ENCODE measurements at regions not wholly inside any gene's neighbourhood (a gene's known extent, or its start where the extent isn't known, plus 50 kb on each side); places are given as distances from the start of the nearest gene placed in this dataset.

DNA sequence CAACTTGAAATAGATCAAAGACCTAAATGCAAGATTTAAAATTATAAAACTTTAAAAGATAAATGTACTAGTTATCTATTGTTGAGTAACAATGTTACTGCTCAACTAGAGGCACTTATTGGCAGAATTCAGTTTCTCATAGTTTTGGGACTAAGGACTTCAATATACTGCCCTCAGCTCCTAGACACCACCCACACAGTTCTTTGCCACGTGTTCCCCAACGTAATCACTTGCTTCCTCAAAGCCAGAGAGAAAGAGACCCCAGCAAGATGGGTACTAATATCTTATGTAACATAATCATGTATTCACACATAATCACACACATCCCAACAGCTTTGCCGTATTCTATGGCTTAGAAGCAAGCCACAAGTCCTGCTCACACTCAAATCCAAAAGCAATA lies 50.3 kb upstream of the SLC22A16 start:
- Histone ChIP-seq H3K27me3 (ENCODE audit: control insufficient read depth, insufficient read depth, low read length) (no peaks in the 10 kb centered on the region), H3K36me3 (ENCODE audit: control insufficient read depth, insufficient read depth, low read length) (no peaks in the 10 kb centered on the region), H3K4me3 (ENCODE audit: low read depth, low read length) (no peak overlapping the region)
- DNase-seq (ENCODE audit: low read depth), result no peak
- TF ChIP-seq, protein P1, sequence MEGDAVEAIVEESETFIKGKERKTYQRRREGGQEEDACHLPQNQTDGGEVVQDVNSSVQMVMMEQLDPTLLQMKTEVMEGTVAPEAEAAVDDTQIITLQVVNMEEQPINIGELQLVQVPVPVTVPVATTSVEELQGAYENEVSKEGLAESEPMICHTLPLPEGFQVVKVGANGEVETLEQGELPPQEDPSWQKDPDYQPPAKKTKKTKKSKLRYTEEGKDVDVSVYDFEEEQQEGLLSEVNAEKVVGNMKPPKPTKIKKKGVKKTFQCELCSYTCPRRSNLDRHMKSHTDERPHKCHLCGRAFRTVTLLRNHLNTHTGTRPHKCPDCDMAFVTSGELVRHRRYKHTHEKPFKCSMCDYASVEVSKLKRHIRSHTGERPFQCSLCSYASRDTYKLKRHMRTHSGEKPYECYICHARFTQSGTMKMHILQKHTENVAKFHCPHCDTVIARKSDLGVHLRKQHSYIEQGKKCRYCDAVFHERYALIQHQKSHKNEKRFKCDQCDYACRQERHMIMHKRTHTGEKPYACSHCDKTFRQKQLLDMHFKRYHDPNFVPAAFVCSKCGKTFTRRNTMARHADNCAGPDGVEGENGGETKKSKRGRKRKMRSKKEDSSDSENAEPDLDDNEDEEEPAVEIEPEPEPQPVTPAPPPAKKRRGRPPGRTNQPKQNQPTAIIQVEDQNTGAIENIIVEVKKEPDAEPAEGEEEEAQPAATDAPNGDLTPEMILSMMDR (IDR thresholded peaks at IDR 0.05; ENCODE audit: insufficient read depth, low read depth, low read length), result no peak
- ChIA-PET POLR2A (interaction anchor here (0.7 kb wide), 1 partner anchor 364 kb away, joined by 17 read pairs; no protein-coding TSS in a partner anchor), CTCF (interaction anchor here (2.2 to 4.2 kb wide), 6 partner anchors 8 to 682 kb away, joined by 8 to 32 read pairs (median 22); partner anchors contain the start of gene RPF2)

Data from BJ (cell line).